ENCODE measurements at regions not wholly inside any gene's neighbourhood (a gene's known extent, or its start where the extent isn't known, plus 50 kb on each side); places are given as distances from the start of the nearest gene placed in this dataset.

DNA sequence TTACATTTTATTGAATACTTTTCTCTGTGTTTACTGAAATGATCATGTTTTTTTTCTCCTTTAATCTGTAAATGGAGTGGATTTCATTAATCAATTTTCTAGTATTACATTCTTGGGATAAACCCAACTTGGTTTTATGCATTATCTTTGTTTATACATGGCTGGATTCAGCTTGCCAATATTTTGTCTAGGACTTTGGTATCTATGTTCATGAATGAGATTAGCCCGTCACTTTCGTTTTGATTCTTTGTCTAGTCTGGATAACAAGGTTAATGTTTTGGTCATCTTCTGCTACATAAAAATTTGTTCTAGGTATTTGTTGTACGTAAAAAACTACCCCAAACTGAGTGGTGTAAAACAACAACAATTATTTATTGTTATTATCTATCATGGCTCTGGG lies 127.9 kb upstream of the PAX6 start:
- TF ChIP-seq, protein P1, sequence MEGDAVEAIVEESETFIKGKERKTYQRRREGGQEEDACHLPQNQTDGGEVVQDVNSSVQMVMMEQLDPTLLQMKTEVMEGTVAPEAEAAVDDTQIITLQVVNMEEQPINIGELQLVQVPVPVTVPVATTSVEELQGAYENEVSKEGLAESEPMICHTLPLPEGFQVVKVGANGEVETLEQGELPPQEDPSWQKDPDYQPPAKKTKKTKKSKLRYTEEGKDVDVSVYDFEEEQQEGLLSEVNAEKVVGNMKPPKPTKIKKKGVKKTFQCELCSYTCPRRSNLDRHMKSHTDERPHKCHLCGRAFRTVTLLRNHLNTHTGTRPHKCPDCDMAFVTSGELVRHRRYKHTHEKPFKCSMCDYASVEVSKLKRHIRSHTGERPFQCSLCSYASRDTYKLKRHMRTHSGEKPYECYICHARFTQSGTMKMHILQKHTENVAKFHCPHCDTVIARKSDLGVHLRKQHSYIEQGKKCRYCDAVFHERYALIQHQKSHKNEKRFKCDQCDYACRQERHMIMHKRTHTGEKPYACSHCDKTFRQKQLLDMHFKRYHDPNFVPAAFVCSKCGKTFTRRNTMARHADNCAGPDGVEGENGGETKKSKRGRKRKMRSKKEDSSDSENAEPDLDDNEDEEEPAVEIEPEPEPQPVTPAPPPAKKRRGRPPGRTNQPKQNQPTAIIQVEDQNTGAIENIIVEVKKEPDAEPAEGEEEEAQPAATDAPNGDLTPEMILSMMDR (conservative IDR thresholded peaks at IDR 0.05; ENCODE audit: low read length): no peak
- no peak for TF ChIP-seq EZH2phosphoT487 (IDR thresholded peaks at IDR 0.05; ENCODE audit: borderline replicate concordance, low read depth, low read length)
